SU-DHL-6 (cell line): ENCODE measurements at regions not wholly inside any gene's neighbourhood (a gene's known extent, or its start where the extent isn't known, plus 50 kb on each side); places are given as distances from the start of the nearest gene placed in this dataset.

ENCODE experiments used
- CTCF ChIP-seq: fragments of 200-600 bp; sonication (generic); IDR thresholded peaks from one replicate; pipeline ENCODE4 v1.5.1; 2017; ENCODE audit warnings: antibody characterized with exemption, mild to moderate bottlenecking, low read length, moderate library complexity; ENCODE audit not compliant: insufficient read depth, poor library complexity, severe bottlenecking
- EZH2phosphoT487 ChIP-seq: fragments of 200-600 bp; sonication (generic), shearing (Covaris generic); conservative IDR thresholded peaks from 2 replicates; pipeline ENCODE4 v1.6.1; 2018; ENCODE audit warnings: mild to moderate bottlenecking, antibody characterized with exemption, low read length, moderate library complexity, mixed read lengths

GRCh38 chr3:79885407-79885806, 117.6 kb upstream of the ROBO1 start:
- TF ChIP-seq CTCF (no peak), EZH2phosphoT487 (no peak)
